ENCODE measurements at regions not wholly inside any gene's neighbourhood (a gene's known extent, or its start where the extent isn't known, plus 50 kb on each side); places are given as distances from the start of the nearest gene placed in this dataset.
"Not testable (repeated sequence)": the region's sequence is repeated elsewhere in the genome, so short reads cannot be mapped to it uniquely, and the experiment has no call there.

- WGBS, 2 donors (ENCODE audit: low coverage in 1 of 2) = 20 to 24% methylated on average over 7 to 10 of the region's 10 CpGs
- peaks cover 0 to 17% (median 8%) of the 10 kb centered on the region in 3 donors for H3K4me1 ChIP-seq
- H3K9me3 ChIP-seq = no peaks in the 10 kb centered on the region
- peak overlapping the region in 1 of 2 donors; percentile 46 for H3K4me3 ChIP-seq
- no peak for TF ChIP-seq CTCF (IDR thresholded peaks at IDR 0.05)
- no peak for TF ChIP-seq EP300 (IDR thresholded peaks at IDR 0.05)
- TF ChIP-seq POLR2AphosphoS5 (IDR thresholded peaks at IDR 0.05) = no peak
- no peak for TF ChIP-seq POLR2A (IDR thresholded peaks at IDR 0.05)
- H3K27me3 ChIP-seq = peaks cover 38% of the 10 kb centered on the region
- H3K27ac ChIP-seq = peak overlapping the region in 1 of 4 donors; percentile 51
- H3K36me3 ChIP-seq = no peaks in the 10 kb centered on the region
- ATAC-seq = no peak
These were observed 266.6 kb downstream of the CGGBP1 start for GRCh38 chr3:87792198-87792533.

GRCh38 chr3:87791248-87792027, 267.4 kb downstream of the CGGBP1 start:
- TF ChIP-seq POLR2AphosphoS5 (IDR thresholded peaks at IDR 0.05) = no peak
- TF ChIP-seq EP300 (IDR thresholded peaks at IDR 0.05) = no peak
- Histone ChIP-seq H3K4me3 (no peak overlapping the region), H3K36me3 (no peaks in the 10 kb centered on the region), H3K4me1 (peaks cover 0 to 17% (median 8%) of the 10 kb centered on the region in 3 donors), H3K27ac (no peak overlapping the region), H3K9me3 (no peaks in the 10 kb centered on the region), H3K27me3 (peaks cover 38% of the 10 kb centered on the region)
- WGBS, 2 donors (ENCODE audit: low coverage in 1 of 2) = 77 to 79% methylated on average over 9 of the region's 9 CpGs
- ATAC-seq = no peak

GRCh38 chr3:87789049-87789448, 269.8 kb downstream of the CGGBP1 start:
- ATAC-seq = not testable (repeated sequence)

DNA sequence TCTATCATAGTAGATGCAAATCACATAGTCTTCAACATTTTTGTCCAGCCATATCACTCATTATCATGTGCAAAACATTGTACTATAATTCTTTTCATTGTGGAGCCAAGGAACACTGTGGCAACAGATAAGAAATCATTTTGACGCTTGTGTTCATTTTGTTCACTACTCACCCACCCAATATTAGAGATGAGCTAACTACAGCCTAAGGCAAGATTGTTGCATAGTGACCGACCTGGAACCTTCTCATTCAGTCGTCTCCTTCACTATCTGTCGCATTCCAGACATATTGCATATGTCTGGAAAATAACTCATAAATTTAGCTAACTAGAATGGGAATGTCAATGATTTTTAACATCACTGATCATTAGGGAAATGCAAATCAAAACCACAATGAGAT, 270.3 kb downstream of the CGGBP1 start:
- H3K4me1 ChIP-seq = peaks cover 0 to 17% (median 8%) of the 10 kb centered on the region in 3 donors
- ATAC-seq = no peak
- H3K9me3 ChIP-seq = no peaks in the 10 kb centered on the region
- no peaks in the 10 kb centered on the region for H3K36me3 ChIP-seq
- H3K27me3 ChIP-seq = peaks cover 30% of the 10 kb centered on the region
- WGBS, 2 donors (ENCODE audit: low coverage in 1 of 2) = 81 to 82% methylated on average over 4 of the region's 4 CpGs
- no peak for TF ChIP-seq EP300 (IDR thresholded peaks at IDR 0.05)
- TF ChIP-seq CTCF (IDR thresholded peaks at IDR 0.05) = no peak
- TF ChIP-seq POLR2A (IDR thresholded peaks at IDR 0.05) = no peak
- no peak for TF ChIP-seq POLR2AphosphoS5 (IDR thresholded peaks at IDR 0.05)
- no peak overlapping the region for H3K4me3 ChIP-seq
- no peak overlapping the region for H3K27ac ChIP-seq

More at GRCh38 chr3:87789049-87789448, 269.8 kb downstream of the CGGBP1 start:
- not testable (repeated sequence) for H3K36me3 ChIP-seq, H3K4me3 ChIP-seq, H3K9me3 ChIP-seq, H3K27ac ChIP-seq
- 71 to 94% methylated on average over 2 to 3 of the region's 3 CpGs for WGBS, 2 donors (ENCODE audit: low coverage in 1 of 2)
- Histone ChIP-seq H3K27me3 (peaks cover 35% of the 10 kb centered on the region), H3K4me1 (peaks cover 0 to 17% (median 8%) of the 10 kb centered on the region in 3 donors)

GRCh38 chr3:87780811-87781210, 278.0 kb downstream of the CGGBP1 start:
- TF ChIP-seq CTCF (IDR thresholded peaks at IDR 0.05) (no peak), POLR2AphosphoS5 (IDR thresholded peaks at IDR 0.05) (no peak), POLR2A (IDR thresholded peaks at IDR 0.05) (no peak), EP300 (IDR thresholded peaks at IDR 0.05) (no peak)
- ATAC-seq = no peak
- no peaks in the 10 kb centered on the region for H3K27me3 ChIP-seq
- H3K9me3 ChIP-seq = peaks cover 0 to 4% (median 0%) of the 10 kb centered on the region in 3 donors
- no peaks in the 10 kb centered on the region for H3K36me3 ChIP-seq
- H3K4me3 ChIP-seq = no peak overlapping the region
- WGBS, 2 donors (ENCODE audit: low coverage in 1 of 2) = 73 to 92% methylated on average over 2 of the region's 2 CpGs
- no peaks in the 10 kb centered on the region for H3K4me1 ChIP-seq
- no peak overlapping the region for H3K27ac ChIP-seq

GRCh38 chr3:87778876-87779275, 279.9 kb downstream of the CGGBP1 start:
- no peak for TF ChIP-seq POLR2A (IDR thresholded peaks at IDR 0.05)
- TF ChIP-seq POLR2AphosphoS5 (IDR thresholded peaks at IDR 0.05) = no peak
- Histone ChIP-seq H3K4me3 (no peak overlapping the region), H3K27ac (no peak overlapping the region), H3K27me3 (no peaks in the 10 kb centered on the region), H3K36me3 (no peaks in the 10 kb centered on the region), H3K4me1 (no peaks in the 10 kb centered on the region), H3K9me3 (peaks cover 0 to 4% (median 0%) of the 10 kb centered on the region in 3 donors)
- 29 to 80% methylated on average over 1 of the region's 1 CpG for WGBS, 2 donors (ENCODE audit: low coverage in 1 of 2)
- no peak for ATAC-seq

Measured in gastroesophageal sphincter (tissue), 4 donors.